Embryonic facial prominence (tissue), 1 donor: ENCODE measurements at regions not wholly inside any gene's neighbourhood (a gene's known extent, or its start where the extent isn't known, plus 50 kb on each side); places are given as distances from the start of the nearest gene placed in this dataset.
"Not testable (repeated sequence)": the region's sequence is repeated elsewhere in the genome, so short reads cannot be mapped to it uniquely, and the experiment has no call there.

Source experiments
- DNase-seq: peaks from one replicate; pipeline ENCODE4 v3.0.0-alpha.2; 2016; ENCODE audit errors: extremely low spot score

- no peak for DNase-seq
Measured at GRCh38 chr19:28327905-28328304, 885.0 kb downstream of the UQCRFS1 start.

DNA sequence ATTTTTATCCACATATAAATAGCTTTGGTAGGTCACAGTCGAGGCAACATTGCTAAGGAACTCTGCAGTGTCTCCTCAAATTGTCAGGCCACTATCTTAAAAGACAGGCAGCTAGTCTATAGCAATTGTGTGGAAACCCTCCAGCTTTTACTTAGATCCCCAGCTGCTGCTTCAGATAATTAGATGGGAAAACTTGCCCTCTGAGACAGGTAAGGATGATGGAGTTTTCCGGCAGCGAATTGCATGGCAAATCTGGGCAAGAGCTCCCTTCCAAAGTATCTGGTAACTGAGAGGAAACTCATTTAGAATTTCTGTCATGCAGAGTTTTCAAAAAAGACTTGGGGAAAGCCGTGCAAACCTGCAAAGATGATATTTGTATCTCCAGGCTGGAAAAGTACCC lies 886.2 kb downstream of the UQCRFS1 start:
- no peak for DNase-seq

DNA sequence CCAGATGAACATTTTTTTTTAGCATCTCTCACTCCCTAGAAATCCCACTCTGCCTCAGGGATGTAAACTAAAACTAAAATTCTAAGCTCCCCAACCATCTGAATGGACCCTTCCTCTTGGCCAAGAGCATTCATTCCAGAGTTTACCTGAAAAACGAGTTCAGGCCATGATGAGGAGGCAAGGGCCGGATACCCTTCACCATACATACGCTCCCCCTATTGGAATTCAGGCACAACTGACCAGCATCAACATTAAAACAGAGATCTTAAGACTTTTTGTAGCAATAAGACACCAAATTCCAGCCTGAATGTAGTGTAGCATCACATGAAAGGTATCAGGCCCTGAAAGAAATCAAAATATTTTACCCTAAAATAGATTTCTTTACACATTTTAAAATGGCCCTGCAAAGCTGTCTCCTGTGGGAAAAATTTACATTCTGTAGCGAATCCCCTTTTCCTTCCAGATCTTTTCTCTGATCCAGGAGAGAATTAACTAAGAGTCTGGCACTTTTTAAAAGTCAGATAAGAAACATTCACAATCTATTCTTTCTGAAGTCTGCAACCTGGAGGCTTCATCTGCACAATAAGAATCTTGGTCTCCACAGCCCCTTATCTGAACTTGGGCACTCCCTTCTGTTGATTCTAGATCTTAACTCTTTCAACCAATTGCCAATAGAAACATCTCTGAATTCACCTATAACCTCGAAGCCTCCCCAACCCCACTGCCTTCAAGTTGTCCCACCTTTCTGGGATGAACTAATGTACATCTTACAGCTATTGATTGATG lies 888.5 kb downstream of the UQCRFS1 start:
- DNase-seq = no peak

GRCh38 chr19:28322945-28323344 lies 890.0 kb downstream of the UQCRFS1 start:
- no peak for DNase-seq

- no peak for DNase-seq
Measured at GRCh38 chr19:28322491-28322890, 890.5 kb downstream of the UQCRFS1 start.

GRCh38 chr19:28319918-28320317 lies 893.0 kb downstream of the UQCRFS1 start:
- no peak for DNase-seq

DNA sequence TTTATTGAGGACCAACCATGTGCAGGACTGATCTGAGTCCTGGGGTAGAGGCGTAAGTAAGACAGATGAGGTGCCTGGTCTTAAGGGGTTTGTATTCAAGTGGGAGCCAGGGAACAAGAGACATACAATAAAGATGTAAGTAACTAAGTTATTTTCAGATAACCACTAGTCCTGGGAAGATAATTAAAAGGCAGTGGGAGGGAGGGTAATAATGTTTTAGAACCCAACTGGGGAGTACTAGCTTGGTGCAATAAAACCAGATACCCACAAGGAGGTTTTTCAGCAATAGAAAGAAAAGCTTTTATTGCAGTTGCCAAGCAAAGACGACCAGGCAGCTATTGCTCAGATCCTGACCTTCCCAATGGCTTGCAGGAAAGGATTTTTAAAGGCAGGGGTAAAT lies 893.7 kb downstream of the UQCRFS1 start:
- no peak for DNase-seq

- DNase-seq = no peak
Measured at GRCh38 chr19:28318469-28319179, 894.3 kb downstream of the UQCRFS1 start.

DNA sequence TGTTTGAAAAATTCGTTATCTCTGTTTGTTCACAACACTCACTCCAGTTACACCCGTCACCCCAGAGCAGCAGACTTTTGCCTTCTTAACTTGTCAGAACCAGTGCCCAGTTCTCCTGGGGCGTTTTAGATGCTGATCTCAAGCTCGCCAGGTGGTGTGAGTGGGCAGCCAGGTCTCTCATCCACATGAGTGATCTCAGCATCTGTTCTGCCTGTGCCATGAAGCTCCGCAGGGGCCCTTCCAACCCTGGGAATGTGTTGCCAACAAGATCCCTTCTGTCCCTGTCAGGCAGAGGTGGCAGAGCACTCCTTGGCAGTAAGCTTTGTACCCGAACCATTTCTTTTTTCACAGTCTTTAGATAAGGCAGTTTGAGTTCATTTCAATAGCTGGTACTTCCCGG lies 896.5 kb downstream of the UQCRFS1 start:
- no peak for DNase-seq

GRCh38 chr19:28314756-28315155 lies 898.2 kb downstream of the UQCRFS1 start:
- DNase-seq = no peak

DNA sequence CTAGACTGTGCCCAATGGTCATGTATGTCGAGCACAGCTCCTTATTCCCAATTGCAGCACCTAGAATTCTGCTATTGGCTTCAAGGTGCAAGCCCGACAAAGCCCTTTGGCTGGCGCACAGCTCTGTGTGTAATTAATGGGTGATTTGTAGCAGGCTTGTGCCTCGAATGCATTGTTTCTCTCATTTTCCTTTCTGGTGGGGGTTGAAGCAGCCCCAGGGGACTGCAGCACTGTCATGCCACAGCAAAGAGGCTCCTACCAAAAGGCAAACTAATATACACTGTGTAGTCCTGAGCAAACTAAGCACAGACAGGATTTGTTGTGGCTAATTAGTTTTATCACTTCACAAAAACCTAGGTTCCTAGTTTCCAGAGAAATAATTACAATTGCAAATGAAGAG lies 898.7 kb downstream of the UQCRFS1 start:
- no peak for DNase-seq

DNA sequence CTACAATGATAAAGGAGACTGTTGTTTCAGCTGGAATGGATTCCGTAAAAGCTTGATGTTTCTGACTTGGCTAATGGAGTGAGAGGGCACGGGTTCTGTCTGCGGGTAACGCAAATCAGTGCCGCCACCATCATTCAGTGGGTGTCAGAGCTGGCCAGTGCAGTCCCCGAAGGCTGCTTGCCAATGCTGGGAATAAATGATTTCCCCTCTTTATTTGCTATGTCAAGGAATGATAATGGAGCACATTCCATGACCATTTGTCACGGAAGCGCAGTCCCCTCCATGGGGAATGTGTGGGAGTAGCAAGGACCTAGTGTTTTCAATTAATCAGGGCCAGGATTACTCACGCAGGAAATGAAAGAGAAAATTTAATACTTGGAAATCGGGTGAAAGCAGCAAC lies 899.3 kb downstream of the UQCRFS1 start:
- no peak for DNase-seq

GRCh38 chr19:28312269-28312668 lies 900.7 kb downstream of the UQCRFS1 start:
- DNase-seq = no peak

- not testable (repeated sequence) for DNase-seq
Measured at GRCh38 chr19:28310829-28311228, 902.1 kb downstream of the UQCRFS1 start.

GRCh38 chr19:28309070-28309469 lies 903.9 kb downstream of the UQCRFS1 start:
- DNase-seq = no peak

- DNase-seq = no peak
Measured at GRCh38 chr19:28307963-28308362, 905.0 kb downstream of the UQCRFS1 start.

DNA sequence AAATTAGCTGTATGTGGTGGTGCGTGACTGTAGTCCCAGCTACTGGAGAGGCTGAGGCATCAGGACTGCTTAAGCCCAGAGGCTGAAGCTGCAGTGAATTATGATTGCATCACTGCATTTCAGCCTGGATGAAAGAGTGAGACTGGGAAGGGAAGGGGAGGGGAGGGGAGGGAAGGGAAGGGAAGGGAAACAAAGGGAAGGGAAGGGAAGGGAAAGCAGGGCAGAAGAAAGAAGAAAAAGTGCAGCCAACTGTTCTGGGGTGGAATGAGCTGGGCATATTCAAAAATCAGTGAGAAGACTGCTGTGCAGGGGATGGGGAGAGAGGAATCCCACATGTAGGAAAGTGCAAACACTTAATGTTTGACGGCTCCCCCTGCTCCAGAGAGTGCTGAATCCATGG lies 905.5 kb downstream of the UQCRFS1 start:
- DNase-seq = no peak

DNA sequence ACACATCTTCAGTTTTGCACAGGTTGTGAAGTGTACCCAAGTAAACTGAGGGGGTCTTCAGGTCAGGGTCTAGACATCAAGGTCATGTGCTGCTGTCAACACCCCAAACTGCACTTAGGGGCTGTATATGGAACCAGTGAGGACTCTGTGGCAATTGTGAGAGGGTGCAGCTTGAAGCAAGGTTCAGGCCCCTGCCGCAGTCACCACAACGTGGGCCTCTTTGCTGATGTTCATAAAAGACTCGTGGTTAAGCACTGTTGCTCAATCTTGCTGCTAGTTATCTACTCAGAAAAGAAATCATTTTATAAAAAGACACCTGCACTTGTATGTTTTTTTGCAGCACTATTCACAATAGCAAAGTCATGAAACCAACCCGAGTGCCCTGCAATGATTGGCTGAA lies 907.4 kb downstream of the UQCRFS1 start:
- DNase-seq = no peak

DNA sequence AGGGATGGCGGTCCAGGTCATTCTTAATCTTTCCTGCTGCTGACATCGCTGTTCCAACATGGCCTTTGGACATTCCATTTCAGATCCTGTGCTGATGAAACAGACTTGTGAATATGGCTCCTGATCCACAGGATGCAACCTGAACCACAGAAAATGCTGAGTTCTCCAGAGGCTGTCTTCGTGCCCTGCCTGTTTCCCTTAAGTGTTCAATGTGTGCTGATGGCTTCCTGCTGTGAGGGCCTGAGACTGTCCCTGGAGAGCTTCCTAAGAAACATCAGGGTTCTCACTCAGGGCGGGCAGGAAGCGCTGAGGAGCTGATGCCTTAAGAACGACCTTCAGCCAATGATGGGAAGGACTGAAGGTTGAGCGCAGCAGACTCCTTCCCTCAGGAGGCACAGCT lies 909.4 kb downstream of the UQCRFS1 start:
- no peak for DNase-seq

DNA sequence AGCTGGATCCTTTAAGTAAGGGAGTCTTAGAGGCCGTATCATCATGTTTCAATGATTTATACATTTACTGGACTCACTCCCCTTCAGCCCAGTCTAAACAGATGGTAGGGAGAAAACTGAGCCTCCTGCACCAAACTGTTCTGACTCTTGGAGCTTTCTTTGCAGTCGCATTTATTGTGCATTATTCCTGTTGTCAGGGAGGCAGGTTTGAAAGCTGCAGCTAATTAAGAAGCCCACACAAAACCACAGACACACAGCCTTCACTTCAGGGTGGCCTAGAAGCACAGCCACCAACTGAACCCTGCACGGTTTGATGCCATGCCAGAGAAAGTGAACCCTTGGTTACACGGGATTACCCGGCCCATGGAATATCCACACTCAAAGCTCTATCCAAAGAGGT lies 911.0 kb downstream of the UQCRFS1 start:
- DNase-seq = no peak

- DNase-seq = no peak
Measured at GRCh38 chr19:28301463-28301862, 911.5 kb downstream of the UQCRFS1 start.

DNA sequence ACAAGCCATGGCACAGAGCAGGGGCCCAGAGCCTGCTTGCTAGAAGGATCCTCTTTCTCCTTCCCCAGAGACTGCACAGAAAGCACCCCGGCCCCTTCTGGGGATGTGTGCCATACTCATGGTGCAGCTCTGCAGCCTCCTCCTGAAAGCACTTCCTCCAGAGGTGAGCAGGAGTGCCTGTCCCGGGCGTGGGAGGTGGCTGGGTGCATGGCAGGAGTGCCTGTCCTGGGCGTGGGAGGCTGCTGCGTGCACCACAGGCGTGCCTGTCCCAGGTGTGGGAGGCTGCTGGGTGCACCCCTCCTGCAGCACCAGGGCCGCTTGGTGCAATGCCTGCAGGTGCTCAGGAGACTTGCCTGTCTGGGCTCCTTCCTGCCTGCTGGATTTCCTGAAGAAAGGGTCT lies 913.3 kb downstream of the UQCRFS1 start:
- no peak for DNase-seq

DNA sequence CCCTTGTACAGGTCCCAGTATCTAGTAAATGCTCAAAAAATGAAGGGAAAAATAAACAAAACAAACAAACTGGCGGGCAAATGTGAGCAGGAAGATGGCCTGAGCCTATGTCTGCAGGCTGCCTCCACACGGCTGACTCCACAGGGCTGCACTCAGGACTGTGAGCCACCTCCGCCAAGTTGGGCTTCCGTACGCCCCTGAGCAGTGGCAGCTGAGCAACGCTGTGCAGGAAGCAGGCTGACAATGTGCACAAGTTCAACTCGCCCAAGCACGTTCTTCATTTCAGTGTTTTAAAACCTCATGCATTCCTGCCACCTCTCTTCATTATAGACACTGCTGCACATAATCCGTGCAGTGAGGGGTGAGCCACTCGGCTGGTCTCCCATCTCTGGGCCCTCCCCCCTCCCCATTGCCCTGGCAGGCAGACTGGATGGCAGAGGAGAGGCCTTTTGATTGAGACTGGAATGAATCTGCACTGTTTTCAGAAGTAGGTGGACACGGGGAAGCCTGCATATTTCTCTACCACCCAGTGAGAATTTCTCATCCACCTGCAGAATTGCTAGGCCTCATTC lies 915.3 kb downstream of the UQCRFS1 start:
- DNase-seq = no peak
